CD4-positive, alpha-beta T cell treated with Interleukin-4 for 1 hour (primary cell): ENCODE measurements at regions not wholly inside any gene's neighbourhood (a gene's known extent, or its start where the extent isn't known, plus 50 kb on each side); places are given as distances from the start of the nearest gene placed in this dataset.

ENCODE experiments used
- DNase-seq, 2 donors: peaks; one replicate each; pipeline ENCODE4 v3.0.0-alpha.2; 2020 to 2022

GRCh38 chr6:14187406-14187805, 69.8 kb downstream of the CD83 start:
- no peak for DNase-seq

GRCh38 chr6:14189074-14189473, 71.5 kb downstream of the CD83 start:
- DNase-seq = no peak

GRCh38 chr6:14190191-14190928, 72.8 kb downstream of the CD83 start:
- no peak for DNase-seq

GRCh38 chr6:14190929-14191224, 73.3 kb downstream of the CD83 start:
- DNase-seq = no peak

GRCh38 chr6:14191761-14192160, 74.2 kb downstream of the CD83 start:
- DNase-seq = no peak

GRCh38 chr6:14192216-14192788, 74.7 kb downstream of the CD83 start:
- DNase-seq = no peak

- DNase-seq = no peak
These were observed 76.0 kb downstream of the CD83 start for GRCh38 chr6:14193524-14193923.

- no peak for DNase-seq
These were observed 76.9 kb downstream of the CD83 start for GRCh38 chr6:14194483-14194882.

- no peak for DNase-seq
These were observed 77.4 kb downstream of the CD83 start for GRCh38 chr6:14194976-14195375.

GRCh38 chr6:14196026-14196425, 78.5 kb downstream of the CD83 start:
- no peak for DNase-seq

- no peak for DNase-seq
These were observed 79.5 kb downstream of the CD83 start for GRCh38 chr6:14197118-14197517.

- no peak for DNase-seq
These were observed 82.5 kb downstream of the CD83 start for GRCh38 chr6:14200047-14200446.

- DNase-seq = no peak
These were observed 85.4 kb downstream of the CD83 start for GRCh38 chr6:14202947-14203346.

GRCh38 chr6:14206391-14206790, 88.8 kb downstream of the CD83 start:
- no peak for DNase-seq

- DNase-seq = no peak
These were observed 89.9 kb downstream of the CD83 start for GRCh38 chr6:14207448-14207847.

GRCh38 chr6:14209000-14209399, 91.4 kb downstream of the CD83 start:
- DNase-seq = no peak

- DNase-seq = no peak
These were observed 92.5 kb downstream of the CD83 start for GRCh38 chr6:14210077-14210476.

- DNase-seq = peak; percentile 92 to 94
These were observed 93.3 kb downstream of the CD83 start for GRCh38 chr6:14210663-14211561.

GRCh38 chr6:14211562-14211942, 94.0 kb downstream of the CD83 start:
- no peak for DNase-seq

- no peak for DNase-seq
These were observed 94.4 kb downstream of the CD83 start for GRCh38 chr6:14212020-14212419.

GRCh38 chr6:14212632-14213031, 95.1 kb downstream of the CD83 start:
- DNase-seq = no peak

- no peak for DNase-seq
These were observed 99.5 kb downstream of the CD83 start for GRCh38 chr6:14216946-14217684.
